ENCODE measurements at regions not wholly inside any gene's neighbourhood (a gene's known extent, or its start where the extent isn't known, plus 50 kb on each side); places are given as distances from the start of the nearest gene placed in this dataset.

GRCh38 chr13:65787082-65787481 lies 1443.1 kb downstream of the PCDH9 start:
- TF ChIP-seq CTCF (IDR thresholded peaks at IDR 0.05) (no peak), ZFX (IDR thresholded peaks at IDR 0.05; ENCODE audit: borderline replicate concordance) (no peak)

Measured in 22Rv1 (cell line).